CD4-positive, alpha-beta T cell treated with Interleukin-17A for 4 hours (primary cell): ENCODE measurements at regions not wholly inside any gene's neighbourhood (a gene's known extent, or its start where the extent isn't known, plus 50 kb on each side); places are given as distances from the start of the nearest gene placed in this dataset.

ENCODE experiments used
- DNase-seq: peaks from one replicate; pipeline ENCODE4 v3.0.0-alpha.2; 2020; ENCODE audit warnings: mixed read lengths

DNA sequence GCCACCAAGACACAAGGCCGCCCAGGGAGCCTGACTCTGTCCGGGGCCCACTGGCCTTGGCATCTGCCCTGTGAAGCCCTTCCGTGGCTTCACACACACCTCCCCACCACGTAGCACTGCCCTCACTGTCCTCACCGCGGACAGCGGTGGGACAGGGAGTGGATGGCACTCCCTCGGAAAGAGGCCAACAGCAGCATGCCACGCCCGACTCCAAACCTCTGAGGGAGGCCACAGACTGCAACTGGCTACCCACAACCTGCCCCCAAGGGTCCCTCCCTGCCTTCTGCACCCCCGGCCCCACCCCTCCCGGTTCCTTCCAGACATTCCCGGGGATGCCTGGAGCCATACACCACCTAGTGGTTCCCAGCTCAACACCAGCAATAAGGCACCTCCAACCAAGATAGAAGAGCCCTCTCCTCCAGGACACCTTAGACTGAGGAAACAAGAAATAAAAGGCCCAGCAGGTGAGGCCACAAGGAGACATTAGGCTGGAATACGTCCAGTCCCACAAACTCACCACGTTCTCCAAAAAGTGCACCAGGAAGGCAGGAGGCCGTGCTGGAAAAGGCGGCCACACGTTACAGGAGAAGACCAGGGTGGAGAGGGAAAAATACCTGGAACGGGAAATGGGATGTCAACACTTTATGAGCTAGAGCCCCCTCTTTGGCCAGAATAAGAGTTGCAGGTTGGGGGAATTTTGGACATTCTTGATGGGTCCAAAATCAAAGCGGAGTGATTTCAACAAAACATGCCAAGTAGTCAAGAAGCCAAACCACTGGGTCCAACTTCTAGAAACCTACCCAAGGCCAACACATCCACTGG lies 310.0 kb downstream of the SOX9 start:
- DNase-seq, result no peak

DNA sequence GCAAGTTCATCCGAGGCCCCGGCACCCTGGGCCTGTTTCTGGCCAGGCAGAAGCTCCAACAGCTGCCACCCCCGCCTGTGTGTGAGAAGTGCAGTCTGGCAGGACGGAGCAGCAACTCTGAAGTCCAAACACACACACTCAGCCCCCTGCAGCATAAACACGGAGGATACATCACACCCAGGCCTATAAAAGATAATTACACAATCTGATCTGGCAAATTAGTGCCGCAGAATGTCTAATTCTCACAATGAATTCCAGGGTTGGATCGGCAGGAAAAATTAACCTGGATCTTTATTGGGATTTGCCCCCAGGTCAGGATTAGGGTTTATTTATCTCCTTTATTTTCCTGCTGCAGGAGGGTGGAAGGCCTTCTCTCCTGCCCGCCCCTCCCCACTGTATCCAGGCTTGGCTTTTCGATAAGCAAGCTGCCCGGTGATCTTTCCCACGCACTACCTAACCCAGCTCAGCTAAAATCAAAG lies 311.4 kb downstream of the SOX9 start:
- DNase-seq, result no peak

DNA sequence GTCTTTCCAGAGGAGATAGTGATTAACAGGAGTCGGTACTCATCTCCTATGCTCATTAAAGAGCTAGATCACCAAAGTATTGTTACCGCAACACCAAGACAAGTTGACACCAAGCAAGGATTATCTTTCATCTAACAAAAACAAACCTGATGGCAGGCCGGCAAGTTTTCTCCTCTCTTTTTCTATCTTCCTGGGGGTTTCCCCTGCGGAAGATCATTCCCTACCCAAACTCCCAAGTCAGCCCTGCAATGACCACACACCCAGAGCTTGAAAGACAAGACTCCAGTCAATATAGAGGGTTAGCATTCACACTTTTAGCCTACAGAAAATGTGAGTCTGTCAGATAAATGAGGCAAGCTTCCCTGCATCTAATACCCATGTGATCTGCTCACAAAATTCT lies 312.1 kb downstream of the SOX9 start:
- DNase-seq, result no peak

DNA sequence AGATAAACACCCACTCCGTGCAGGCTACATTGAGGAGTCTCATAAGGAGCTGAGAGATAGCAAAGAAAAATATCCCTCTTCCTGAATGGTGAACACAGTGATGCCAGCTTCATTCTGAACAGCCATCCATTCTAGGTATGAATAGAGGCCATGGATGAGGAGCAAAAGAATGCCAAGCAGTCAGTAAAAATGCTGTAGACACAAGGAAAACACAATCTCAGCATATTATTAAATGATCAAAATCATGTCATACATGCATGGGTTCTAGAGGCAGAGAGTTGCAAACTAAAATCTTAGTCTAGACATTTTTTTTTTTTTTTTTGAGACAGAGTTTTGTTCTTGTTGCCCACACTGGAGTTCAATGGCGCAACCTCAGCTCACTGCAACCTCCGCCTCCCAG lies 313.0 kb downstream of the SOX9 start:
- DNase-seq, result no peak

DNA sequence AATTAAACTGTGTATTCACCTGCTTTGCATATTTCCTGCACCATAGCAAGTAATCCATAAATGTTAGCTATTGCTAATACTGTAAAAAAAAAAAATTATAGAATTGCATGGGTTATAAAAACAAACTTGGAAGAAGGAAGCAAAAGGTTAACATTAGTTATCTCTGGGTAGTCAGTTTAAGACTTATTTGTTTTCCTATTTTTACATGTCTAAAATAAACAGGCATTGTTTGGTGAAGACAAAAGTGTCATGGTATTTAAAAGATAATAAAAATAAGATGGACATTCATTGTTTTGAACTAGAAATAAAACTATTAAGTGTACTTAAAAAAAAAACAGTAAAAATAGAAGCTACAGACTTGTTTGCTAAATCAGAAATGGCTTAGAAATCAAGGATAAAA lies 313.8 kb downstream of the SOX9 start:
- no peak for DNase-seq

DNA sequence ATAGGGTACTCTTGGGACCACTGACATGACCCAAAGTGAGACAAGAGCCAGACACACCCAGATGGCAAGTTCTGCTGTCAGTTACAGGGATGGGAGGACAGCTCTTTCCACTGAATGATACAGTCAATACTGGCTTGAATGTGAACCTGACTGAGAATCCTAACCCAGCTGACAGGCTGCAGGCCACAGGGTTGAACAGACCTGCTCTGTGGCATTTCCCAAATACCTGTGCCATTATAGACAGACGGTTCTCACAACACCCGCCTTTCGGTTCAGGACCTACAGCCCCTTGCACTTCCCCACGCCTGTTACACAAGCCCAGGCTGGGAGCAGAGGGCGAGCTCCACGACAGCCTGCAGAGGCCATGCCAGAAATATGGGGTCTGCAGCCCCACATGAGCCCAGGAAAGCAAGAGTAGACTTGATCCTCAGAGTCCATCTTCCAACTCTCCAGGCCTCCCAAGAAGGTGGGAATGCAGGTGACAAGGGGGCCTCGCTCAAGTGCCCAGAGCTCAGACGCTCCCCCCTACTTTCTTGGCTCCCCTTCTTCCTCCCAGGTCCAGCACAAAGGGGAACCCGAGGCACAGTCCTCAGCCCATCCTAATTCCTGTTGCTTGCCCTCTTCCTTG lies 314.3 kb downstream of the SOX9 start:
- no peak for DNase-seq

DNA sequence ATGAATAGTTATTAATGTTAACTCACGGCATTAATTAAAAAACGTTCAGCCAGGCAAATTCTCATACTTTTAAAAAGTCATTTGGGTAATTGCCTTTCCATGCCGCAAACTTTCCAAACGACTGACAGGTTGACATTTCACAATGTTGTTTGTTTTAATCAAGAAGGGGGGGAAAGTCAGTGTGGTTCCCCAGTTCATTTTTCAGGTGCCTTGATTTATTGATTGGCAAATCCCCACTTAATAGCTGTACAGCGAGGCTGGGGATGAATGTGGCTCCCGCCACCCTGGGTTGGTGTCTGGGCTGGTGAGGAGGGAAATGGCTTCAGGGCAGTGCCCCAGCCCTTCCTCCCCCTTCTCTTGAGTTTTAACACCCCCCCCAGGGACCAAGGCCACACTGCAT lies 318.0 kb downstream of the SOX9 start:
- no peak for DNase-seq

DNA sequence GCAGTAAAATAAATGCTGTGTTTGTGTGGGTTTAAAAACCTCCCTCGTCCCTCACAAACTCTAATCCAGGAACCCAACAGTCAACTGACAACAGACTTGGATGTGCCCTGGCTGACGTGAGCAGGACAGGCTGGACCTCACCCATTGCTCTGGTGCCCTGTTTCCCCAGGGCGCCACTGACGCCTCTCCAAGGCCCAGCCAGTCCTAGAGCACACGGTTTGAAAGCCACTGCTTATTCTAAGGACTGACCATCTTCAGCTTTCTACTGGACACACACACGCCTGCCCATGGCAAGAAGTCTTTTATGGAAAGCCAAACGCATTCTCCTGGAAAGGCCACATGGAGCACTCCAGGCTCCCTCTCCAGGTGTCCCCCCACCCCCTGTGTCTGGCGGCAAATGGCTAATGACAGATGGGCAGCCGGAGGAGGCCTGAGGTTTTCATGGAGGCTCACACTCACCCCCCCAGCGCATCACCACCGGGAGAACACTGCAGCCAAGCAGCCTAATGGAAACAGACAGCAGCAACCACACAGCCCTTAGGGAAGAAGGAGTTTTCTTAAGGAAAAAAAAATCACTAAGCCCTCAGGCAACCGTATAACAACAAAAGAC lies 319.2 kb downstream of the SOX9 start:
- DNase-seq, result no peak

DNA sequence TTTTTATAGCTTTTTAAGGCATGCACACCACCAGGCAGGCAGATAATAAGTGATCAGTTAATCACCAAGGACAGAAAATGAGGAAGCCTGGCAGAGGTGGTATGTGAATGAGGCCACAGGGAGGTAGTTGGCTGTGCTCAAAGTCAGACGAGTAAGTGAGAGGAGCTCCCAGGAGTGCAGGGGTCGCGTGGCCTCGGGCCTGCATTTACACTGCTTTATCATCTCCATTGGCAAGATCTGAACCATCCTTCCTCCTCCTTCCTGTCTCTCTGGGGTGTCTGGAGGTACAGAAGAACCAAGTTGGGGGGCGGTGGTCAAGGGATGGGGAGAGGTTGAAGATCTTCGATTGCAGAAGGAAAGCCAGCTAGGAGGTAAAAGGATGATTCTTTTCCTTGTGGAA lies 320.1 kb downstream of the SOX9 start:
- DNase-seq, result no peak

DNA sequence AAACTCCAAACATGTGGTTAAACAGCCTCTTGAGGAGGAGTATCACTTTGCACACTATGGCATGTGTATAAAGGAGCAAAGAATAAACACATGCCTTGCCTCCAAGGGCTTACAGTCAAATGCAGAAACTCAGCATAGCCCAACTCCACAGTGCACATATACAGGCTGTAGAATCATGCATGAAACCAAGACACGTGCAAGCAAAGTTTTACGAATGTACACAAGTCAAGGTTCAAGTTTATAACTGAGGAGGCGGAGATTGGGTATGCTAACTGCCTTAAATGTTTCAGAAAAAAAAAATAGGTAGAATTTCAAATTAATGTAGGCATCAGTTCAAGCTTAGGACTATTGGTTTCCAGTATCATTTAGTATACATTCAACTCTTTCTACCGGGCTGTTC lies 321.1 kb downstream of the SOX9 start:
- no peak for DNase-seq

DNA sequence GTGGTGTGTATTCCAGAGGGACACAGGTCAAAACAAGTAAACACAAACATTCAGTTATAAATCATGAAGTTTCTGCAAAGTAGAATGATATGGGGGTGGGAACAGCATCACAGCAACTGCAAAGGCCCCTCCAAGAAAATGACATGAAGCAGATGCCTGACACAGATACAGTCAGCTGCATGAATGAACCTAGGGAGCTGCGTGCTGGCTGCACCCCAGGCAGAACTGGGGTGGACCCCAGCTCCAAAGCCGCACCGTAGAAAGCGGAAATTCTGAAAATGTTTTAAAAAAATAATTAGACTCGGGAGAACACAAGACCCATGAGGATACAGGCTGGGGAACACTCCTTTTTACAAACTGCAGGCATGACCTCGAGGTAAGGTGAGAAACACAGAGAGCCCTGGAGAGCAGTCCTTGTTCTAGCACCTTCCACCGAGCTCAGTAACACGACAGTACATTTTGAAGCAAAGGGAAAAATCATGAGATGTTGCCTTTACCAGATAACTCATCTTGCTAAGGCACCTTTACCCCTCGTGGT lies 323.8 kb downstream of the SOX9 start:
- no peak for DNase-seq

DNA sequence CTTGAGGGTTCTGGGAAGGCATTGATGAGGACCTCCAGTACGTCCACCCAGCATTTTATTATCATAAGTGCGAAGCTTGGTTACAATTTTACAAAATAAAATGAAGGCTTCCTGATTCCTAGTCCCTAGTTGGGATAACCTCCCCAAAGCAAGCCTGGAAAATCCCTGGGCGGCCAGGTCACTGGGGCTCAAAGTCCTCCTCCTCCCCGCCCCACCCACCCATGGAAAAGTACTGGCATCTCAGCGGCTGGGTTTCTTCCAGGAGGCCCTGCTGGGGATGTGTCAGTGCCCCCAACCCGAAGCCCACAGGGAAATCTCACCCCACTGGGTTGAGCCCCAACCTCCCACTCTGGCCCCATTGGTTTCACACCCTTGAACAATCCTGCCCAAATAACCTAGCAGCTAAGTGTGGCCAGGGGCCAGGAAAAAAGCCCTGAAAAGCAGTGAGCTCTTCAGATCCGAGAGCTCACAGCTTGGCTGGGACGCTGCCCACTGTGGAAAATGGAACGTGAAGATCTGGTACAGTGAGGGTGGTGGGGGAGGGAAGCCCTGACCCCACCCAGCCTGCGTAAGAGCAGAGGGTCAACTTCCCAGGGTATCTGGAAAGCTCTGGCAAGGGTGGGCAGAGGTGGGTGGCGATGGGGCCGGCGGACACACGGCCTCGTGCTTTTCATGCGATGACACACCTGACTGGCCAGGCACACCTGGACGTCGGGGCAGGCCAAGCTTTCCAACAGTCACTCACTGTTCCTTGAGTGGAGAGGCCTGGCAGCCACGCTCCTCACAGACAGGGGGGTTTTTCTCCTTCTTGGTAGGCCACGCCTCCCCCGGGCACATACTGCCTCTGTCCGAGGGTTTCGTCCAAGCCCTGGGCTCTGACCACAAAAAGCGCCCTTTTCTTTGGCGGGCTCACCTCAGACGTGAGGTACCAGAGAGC lies 324.5 kb downstream of the SOX9 start:
- no peak for DNase-seq

DNA sequence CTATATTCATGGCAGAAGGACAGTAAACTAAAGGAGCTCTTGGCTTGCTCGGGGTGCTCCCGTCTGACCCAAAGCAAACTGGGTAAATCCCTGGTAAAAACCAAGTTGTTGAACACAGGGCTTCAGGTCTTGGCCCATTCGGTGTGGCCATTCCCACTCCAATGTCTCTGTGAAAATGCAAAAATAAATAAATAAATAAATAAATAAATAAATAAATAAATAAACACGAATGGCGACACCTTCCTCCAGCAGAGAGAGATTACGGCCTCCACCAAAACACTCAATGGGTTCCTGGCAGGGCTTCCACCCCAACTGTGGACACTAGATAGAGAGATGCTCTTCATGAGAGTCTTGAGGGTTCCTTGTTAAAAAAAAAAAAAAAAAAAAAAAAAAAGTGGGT lies 325.3 kb downstream of the SOX9 start:
- DNase-seq, result no peak

DNA sequence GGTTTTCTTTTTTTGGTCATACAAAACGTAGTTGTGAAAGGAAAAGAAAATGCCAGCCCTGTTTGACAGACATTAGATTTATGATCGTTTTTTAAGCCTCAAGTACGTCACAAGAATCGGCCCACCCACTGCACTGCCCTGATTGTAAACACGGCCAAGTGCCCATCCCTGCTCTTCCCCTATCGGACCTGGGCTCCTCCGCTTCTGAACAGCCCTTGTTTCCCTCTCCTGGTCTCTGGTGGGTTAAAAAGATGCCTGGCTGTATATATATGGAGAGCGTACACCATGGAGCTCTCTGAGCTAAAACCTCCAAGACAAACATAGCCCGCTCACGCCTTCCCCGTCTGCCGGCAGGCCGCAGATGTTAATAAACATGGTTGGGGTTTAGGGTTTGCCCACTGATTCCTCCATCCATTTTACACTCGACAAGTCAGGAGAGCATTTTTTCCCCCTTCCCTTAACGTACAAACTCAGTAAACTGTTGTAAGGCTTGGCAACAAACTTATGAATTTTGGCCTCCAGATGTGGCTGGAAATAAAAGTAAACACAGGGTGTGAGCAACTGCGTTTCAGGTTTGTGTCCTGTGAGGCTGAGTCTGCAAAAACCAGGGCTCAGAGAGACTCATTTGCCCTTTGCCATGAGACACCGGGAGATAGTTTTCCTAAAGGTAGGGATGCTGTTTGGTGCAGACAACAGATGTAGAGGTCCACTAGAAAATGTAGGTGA lies 325.9 kb downstream of the SOX9 start:
- DNase-seq, result no peak

DNA sequence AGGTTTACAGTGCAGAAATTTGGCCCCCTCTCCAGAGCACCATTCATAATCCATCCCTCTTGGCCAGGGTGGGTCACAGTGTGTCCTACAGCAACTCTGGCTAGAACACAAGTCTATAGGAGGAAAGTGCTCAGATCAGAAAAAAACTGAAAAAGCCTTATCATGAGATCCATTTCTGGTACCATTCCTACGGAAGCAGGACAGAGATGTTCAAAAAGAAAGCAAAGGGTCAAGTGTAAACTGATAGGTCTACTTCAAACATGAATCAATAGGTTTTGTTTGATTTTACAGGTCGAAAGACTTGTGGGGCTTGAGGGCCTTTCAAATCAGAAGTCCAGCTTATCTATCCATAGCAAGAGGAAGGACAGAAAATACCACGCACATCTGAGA lies 326.4 kb downstream of the SOX9 start:
- no peak for DNase-seq

DNA sequence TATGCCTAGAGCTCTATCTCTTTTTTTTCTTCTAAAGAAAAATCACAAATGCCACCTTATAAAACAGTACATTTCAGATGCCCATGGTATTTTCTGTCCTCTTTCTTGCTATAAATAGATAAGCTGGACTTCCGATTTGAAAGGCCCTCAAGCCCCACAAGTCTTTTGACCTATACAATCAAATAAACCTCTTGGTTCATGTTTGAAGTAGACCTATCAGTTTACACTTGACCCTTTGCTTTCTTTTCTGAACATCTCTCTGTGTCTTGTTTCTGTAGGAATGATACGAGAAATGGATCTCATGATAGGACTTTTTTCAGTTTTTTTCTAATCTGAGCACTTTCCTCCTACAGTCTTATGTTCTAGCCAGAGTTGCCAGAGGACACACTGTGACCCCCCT lies 327.2 kb downstream of the SOX9 start:
- no peak for DNase-seq

DNA sequence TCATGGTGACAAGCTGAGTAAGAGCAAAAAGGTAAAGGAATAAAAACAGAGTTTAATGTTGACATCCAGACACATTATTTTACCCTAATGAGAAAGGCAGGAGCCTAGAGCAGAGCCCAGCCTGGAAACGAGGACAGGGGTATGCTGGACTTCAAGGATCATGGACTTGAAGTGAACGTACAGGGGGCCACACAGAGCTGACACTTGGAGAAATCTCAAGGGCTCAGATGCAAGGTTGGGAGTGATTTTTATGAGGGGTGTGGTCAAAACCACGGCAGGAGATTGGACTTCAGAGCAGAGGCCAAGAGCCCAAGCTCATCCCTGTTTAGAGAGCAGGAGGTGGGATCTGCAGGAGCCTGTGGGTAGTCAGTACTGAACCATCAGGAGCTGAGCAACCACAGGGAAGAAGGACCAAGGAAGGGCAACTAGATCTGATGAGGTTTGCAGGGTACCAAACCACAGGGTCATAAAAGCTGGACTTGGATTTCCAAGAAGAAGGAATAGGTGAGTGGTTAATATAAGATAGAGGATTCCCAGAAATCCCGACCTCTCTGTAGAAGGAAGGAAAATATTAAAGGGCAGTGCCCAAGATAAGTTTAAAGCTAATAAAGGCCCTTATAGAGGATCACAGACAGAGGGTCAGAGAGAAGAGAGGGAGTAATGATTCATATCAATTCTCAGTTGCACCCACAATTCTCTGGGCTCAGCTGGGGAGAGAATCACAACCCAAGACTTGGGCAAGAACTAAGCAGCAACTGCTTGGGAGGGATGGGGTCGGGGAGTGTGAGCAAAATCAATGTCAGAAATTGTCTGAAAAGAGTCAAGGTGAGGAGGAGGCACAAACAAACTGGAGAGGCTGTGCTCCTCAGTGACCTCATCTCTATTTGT lies 331.7 kb downstream of the SOX9 start:
- DNase-seq, result no peak

DNA sequence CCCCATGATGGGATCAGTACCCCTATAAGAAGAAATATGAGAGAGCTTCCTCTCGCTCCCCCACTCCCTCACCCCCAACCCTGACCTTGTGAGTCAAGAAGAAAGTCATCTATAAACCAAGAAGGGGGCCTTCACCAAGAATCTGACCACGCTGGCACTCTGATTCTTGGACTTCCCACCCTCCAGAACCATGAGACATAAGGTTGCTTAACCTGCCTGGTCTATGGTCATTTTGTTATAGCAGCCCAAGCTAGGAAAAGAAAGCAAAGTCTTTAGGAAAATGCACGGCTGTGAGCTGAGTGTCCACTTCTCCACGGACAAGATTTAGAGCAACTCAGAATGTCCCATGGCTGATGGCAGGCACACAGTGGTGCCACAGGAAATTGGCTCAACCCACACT lies 333.5 kb downstream of the SOX9 start:
- no peak for DNase-seq

DNA sequence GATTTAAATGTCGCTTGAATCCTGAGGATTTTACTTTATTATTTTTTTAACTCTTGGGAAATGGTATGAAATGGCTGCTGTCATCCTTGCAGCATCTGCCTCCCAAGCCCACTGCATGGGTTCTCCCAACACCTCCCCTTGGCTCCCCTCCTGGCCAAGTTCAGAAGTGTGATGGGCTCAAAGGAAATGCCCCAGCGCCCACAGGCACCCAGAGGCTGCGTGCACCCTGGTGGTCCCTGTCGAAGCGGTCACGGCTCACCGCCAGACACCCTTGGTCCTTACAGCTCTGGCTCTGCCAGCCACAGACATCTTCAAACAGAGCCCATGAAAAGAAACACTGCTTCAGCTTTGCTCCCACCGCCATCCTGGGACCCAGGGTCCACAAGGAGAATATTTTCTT lies 334.7 kb downstream of the SOX9 start:
- no peak for DNase-seq

DNA sequence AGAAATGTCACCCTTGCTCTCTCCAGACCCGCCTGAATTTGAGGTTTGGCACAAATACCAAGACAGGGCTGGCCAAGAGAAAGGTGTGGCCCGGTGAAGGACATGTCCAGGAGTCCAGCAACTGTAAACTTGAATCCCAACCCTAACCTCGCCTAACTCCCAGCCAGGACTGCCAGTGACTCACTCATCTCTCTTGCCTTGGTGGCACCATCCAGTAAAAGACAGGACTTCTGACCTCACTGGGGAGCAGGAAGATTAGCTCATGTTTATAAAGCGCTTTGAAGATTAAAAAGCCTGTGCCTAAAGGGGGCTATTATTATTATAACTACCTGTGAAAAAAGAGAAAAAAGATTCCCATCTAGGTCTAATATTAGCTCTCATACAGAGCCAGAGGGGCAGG lies 335.3 kb downstream of the SOX9 start:
- no peak for DNase-seq

DNA sequence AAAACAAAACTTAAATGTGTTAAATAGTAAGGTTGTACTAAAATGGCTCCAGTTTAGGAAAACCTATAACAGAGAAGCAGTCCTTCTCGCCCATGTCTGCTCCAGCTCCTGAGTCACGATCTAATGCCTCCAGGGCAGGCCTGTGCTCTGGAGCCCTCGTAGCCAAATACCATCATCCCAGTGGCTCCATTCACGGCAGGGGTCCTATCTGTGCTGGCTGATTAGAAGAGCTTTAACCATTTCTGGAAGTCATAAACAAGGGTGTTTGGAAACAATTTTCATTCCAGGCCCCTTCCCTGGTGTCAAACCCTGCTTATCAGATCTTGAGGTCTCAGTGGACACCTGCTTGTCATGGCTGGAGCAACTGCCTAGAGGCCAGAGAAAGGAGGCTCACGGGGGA lies 336.9 kb downstream of the SOX9 start:
- no peak for DNase-seq
